SK-N-DZ (cell line): ENCODE measurements at regions not wholly inside any gene's neighbourhood (a gene's known extent, or its start where the extent isn't known, plus 50 kb on each side); places are given as distances from the start of the nearest gene placed in this dataset.

Source experiments
- DNase-seq: peaks from one replicate; pipeline ENCODE4 v3.0.0-alpha.2; 2015; ENCODE audit warnings: low spot score

GRCh38 chr2:176468457-176469113 is 199.3 kb downstream of the MTX2 start:
- no peak for DNase-seq

- DNase-seq: no peak
Measured at GRCh38 chr2:176470713-176471112, 201.5 kb downstream of the MTX2 start.

- DNase-seq: no peak
Measured at GRCh38 chr2:176471949-176472348, 202.7 kb downstream of the MTX2 start.

- DNase-seq: no peak
Measured at GRCh38 chr2:176473177-176473576, 203.9 kb downstream of the MTX2 start.

GRCh38 chr2:176473851-176474250 is 204.6 kb downstream of the MTX2 start:
- DNase-seq: no peak

GRCh38 chr2:176477336-176477735 is 208.1 kb downstream of the MTX2 start:
- no peak for DNase-seq

GRCh38 chr2:176479961-176480360 is 210.7 kb downstream of the MTX2 start:
- no peak for DNase-seq

- DNase-seq: no peak
Measured at GRCh38 chr2:176482107-176482506, 212.9 kb downstream of the MTX2 start.

GRCh38 chr2:176483476-176483875 is 214.2 kb downstream of the MTX2 start:
- DNase-seq: no peak

- no peak for DNase-seq
Measured at GRCh38 chr2:176483901-176484568, 214.8 kb downstream of the MTX2 start.

GRCh38 chr2:176484838-176485237 is 215.6 kb downstream of the MTX2 start:
- DNase-seq: no peak

GRCh38 chr2:176488431-176488830 is 219.2 kb downstream of the MTX2 start:
- no peak for DNase-seq

GRCh38 chr2:176490061-176490861 is 221.0 kb downstream of the MTX2 start:
- no peak for DNase-seq

GRCh38 chr2:176491172-176491904 is 222.1 kb downstream of the MTX2 start:
- no peak for DNase-seq

GRCh38 chr2:176492583-176492982 is 223.3 kb downstream of the MTX2 start:
- DNase-seq: no peak

- DNase-seq: peak; percentile 31
Measured at GRCh38 chr2:176493226-176493825, 224.1 kb downstream of the MTX2 start.

GRCh38 chr2:176493909-176494308 is 224.7 kb downstream of the MTX2 start:
- no peak for DNase-seq

- no peak for DNase-seq
Measured at GRCh38 chr2:176494949-176495353, 225.7 kb downstream of the MTX2 start.

GRCh38 chr2:176495826-176496225 is 226.6 kb downstream of the MTX2 start:
- no peak for DNase-seq

- no peak for DNase-seq
Measured at GRCh38 chr2:176496761-176497160, 227.5 kb downstream of the MTX2 start.

- no peak for DNase-seq
Measured at GRCh38 chr2:176500901-176501300, 231.7 kb downstream of the MTX2 start.

GRCh38 chr2:176501617-176502016 is 232.4 kb downstream of the MTX2 start:
- no peak for DNase-seq
